GM18505 (cell line): ENCODE measurements at regions not wholly inside any gene's neighbourhood (a gene's known extent, or its start where the extent isn't known, plus 50 kb on each side); places are given as distances from the start of the nearest gene placed in this dataset.
A peak's percentile ranks its signal among the peaks of the same experiment; 100 is the strongest.
"Not testable (repeated sequence)": the region's sequence is repeated elsewhere in the genome, so short reads cannot be mapped to it uniquely, and the experiment has no call there.

Experiments
- ATAC-seq: cut with Tn5 transposase; IDR thresholded peaks from one replicate; pipeline ENCODE4 v1.9.1; 2021; ENCODE audit not compliant: unreplicated experiment
- POLR2A ChIP-seq: IDR thresholded peaks from 4 replicates; pipeline ENCODE4 v1.6.1; 2011; ENCODE audit warnings: borderline replicate concordance; ENCODE audit not compliant: insufficient read depth, insufficient read length; ENCODE audit errors: extremely low read depth

DNA sequence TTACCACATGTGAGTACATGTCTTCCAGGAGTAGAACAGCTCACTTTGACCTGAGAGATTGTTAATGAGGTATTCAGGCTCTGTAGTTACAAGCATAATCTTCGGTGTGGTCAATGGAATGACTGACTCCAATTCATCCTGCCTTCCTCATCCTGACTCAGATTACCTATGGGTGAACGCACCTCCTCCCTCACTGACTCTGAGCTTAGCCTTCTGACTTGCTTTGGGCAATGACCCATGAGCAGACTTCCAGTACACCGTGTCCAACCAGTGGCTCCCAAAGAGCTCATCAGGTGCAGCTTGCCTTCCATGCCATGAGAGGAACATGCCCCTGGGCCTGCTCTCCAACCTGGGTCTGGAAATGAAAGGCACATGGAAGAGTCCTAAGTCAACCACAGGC lies 361.0 kb upstream of the FRG1 start:
- not testable (repeated sequence) for ATAC-seq

GRCh38 chr4:189586908-189587632 lies 353.6 kb upstream of the FRG1 start:
- ATAC-seq: not testable (repeated sequence)

DNA sequence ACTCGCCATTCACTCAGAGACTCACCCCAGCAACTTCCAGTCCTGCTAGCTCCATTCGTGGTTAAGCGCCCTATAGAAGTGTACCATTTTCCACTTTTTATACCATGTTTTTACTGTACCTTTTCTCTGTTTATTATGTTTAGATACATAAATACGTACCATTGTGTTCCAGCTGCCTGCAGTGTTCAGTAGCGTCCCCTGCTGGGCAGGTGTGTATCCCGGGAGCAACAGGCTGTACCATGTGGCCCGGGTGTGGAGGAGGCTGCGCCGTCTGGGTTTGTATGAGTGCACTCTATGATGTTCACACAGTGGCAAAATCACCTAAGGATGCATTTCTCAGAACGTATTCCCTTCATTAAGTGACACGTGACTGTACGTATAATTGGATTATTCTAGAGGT lies 351.5 kb upstream of the FRG1 start:
- not testable (repeated sequence) for ATAC-seq

DNA sequence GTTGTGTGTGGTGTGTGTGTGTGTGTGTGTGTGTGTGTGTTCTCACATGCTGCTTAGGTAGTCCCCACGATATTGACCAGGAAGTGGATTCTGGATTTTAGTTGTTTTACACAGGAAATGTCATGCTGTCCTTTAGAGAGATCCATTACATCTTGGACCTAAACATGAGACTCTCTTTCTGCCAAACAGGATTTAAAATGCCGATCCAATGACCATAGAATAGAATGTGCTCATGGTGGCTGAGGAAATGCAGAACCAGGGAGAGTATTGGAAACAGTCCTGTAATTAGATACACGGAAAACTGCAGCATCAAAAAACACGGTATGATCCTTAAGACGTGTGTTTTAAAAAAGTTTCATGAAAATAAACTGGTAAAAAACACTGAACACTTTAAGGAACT lies 347.8 kb upstream of the FRG1 start:
- no peak for TF ChIP-seq POLR2A
- no peak for ATAC-seq

- ATAC-seq: no peak
- TF ChIP-seq POLR2A: no peak
These were observed 343.3 kb upstream of the FRG1 start for GRCh38 chr4:189597341-189597740.

DNA sequence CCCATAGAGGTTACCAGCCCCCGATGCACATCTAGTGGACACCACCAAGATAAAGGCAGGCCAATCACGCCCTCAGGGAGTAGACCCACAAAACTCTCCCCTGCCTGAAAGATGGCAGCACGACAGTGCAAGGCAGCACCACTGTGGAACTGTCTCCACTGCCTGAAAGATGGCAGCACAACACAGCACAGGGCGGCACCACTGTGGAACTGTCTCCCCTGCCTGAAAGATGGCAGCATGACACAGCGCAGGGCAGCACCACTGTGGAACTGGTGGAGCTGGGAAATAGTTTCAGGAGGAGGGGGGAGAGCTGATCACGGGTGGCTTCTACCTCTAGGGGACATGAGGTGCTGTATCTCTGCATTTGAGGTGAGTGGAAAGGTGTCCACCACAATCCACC lies 340.4 kb upstream of the FRG1 start:
- no peak for ATAC-seq
- no peak for TF ChIP-seq POLR2A

DNA sequence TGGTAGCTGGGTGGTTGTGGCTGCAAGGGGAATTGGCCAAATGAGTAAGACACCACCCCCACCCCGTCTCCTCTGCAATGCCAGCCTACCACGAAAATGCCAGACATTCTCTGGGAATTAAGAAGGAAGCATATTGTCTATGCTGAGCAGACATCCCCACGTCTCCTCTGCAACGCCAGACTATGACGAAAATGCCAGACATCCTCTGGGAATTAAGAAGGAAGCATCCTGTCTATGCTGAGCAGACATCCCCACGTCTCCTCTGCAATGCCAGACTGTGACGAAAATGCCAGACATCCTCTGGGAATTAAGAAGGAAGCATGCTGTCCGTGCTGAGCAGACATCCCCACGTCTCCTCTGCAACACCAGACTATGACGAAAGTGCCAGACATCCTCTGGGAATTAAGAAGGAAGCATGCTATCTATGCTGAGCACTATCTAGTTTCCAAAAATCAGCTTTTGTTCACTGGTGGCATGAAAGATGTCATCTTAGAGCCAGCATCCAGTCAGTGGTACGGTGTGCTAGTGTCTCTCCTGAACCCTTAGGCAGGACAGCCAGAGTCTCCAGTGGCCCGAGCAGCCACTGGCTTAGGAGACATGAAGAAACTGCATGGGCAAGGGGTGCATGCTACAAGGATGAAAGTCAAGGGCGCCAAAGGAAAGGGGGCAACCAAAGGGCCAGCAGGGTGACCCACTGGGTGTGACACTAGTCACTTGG lies 339.8 kb upstream of the FRG1 start:
- TF ChIP-seq POLR2A: no peak
- ATAC-seq: no peak

- ATAC-seq: not testable (repeated sequence)
These were observed 337.8 kb upstream of the FRG1 start for GRCh38 chr4:189602827-189603226.

DNA sequence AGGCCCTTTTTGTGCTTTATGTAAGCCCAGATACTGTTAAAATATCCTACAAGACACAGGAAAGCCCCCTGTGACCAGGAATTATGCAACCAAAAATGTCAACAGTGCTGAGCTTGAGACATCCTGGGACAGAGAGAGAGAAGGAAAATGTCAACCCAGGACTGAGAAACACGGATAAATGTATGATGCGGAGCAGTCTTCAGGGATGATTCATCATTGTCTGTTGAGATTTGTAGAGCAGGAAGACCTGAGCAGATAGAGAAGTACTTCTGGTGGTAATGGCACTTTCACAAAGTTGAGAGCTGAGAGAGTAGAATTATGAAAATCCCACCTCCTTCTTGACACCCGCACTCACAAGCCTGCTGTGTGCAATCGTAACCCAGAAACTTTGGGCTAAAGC lies 330.1 kb upstream of the FRG1 start:
- ATAC-seq: not testable (repeated sequence)

GRCh38 chr4:189613207-189613606 lies 327.5 kb upstream of the FRG1 start:
- no peak for ATAC-seq
- no peak for TF ChIP-seq POLR2A

DNA sequence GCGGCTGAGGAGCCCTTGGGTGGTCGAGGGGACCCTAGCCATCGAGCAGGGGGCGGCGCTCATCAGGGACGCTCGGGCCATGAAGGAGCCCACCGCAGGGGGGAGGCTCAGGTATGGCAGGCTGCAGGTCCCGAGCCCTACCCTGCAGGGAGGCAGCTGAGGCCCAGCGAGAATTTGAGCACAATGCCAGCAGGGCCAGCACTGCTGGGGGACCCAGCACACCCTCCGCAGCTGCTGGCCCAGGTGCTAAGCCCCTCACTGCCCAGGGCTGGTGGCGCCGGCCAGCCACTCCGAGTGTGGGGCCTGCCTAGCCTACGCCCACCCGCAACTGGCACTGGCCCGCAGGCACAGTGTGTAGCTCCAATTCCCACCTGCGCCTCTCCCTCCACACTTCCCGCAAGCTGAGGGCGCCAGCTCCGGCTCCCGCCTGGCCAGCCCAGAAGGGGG lies 325.4 kb upstream of the FRG1 start:
- no peak for TF ChIP-seq POLR2A
- ATAC-seq: no peak

GRCh38 chr4:189617741-189618140 lies 322.9 kb upstream of the FRG1 start:
- not testable (repeated sequence) for ATAC-seq

GRCh38 chr4:189619441-189620250 lies 321.0 kb upstream of the FRG1 start:
- not testable (repeated sequence) for ATAC-seq

DNA sequence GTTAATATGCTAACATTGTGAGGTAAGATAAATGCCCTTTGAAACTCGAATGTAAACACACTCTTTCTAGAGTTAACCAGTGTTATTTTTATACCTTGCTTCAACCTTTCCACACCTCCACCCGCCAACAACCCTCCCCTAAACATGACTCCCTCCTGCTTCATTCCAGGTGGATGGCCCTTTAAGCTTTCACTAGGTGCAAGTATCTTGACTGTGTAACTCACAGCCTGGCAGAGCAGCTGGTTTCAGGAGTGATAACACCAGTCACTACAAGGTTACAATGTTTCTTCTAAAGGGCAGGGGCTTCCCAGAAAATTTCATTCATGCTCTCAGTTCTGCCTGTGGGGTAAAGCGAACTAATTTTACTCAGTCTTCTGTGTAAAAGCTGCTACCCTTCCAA lies 318.1 kb upstream of the FRG1 start:
- ATAC-seq: not testable (repeated sequence)

DNA sequence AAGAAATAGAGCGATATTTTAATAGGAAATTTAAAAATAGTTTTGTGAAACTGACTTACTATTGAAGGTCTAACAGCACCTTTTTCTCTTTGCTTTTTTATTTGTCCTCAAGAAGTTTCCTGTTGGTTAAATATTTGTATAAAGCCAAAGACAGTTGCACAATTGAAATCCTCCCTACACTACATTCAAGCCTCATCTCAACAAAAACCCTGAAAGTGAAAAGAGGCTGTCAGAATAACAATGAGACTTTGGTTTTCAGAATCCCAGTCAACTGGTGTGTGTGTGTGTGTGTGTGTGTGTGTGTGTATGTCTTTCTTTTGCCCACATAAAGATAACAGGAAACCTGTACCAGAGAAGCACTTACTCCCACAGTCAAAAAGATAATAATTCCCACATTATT lies 313.6 kb upstream of the FRG1 start:
- not testable (repeated sequence) for ATAC-seq

GRCh38 chr4:189629733-189630132 lies 310.9 kb upstream of the FRG1 start:
- not testable (repeated sequence) for ATAC-seq

- peak; percentile 98 for ATAC-seq
These were observed 309.6 kb upstream of the FRG1 start for GRCh38 chr4:189630913-189631567.

GRCh38 chr4:189631568-189631916 lies 309.1 kb upstream of the FRG1 start:
- ATAC-seq: not testable (repeated sequence)

GRCh38 chr4:189650436-189650835 lies 290.2 kb upstream of the FRG1 start:
- ATAC-seq: not testable (repeated sequence)

- ATAC-seq: not testable (repeated sequence)
These were observed 287.5 kb upstream of the FRG1 start for GRCh38 chr4:189653130-189653653.
